ENCODE measurements at regions not wholly inside any gene's neighbourhood (a gene's known extent, or its start where the extent isn't known, plus 50 kb on each side); places are given as distances from the start of the nearest gene placed in this dataset.

GRCh38 chr10:78346721-78347120 lies 313.1 kb downstream of the RPS24 start:
- H3K4me3 ChIP-seq (ENCODE audit: low read depth, low read length), result no peak overlapping the region
- no peak for DNase-seq (ENCODE audit: low read depth)
- no peak for TF ChIP-seq CTCF (IDR thresholded peaks at IDR 0.05; ENCODE audit: insufficient read depth, low read depth, low read length)

DNA sequence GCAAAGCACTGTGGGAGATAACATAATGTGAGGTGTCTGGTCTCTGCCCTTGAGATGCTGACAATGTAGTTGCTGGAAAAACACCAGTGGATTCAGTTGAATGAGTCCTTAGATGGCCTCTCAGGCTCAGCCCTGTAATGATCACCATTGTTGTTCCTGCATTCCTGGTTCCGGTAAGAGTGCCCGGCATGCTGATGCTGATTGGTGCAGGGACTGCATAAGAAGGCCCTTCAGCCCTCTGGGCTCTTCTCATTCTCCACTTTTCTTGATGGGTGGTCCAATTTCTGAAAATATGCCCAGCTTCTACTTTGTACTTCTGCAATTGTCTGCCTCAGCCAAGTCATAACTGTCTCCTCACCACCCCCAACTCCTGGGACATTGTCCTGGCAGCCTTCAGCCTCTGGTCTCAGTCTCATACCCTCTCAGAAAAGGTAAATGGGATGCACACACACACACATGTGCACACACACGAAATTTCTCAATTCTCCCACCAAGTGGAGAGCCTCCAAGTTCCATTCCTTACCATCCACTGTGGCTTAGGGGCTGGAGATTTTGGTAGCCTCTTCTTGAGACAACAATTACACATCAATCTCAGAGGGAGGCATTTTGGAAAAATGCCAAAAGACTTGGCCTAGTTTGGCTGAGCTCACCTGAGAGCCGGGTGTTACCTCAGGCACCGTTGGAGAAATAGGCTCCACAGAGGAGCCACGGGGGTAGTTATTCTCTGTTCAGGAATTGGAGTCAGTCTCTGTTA lies 314.9 kb downstream of the RPS24 start:
- TF ChIP-seq CTCF (IDR thresholded peaks at IDR 0.05; ENCODE audit: insufficient read depth, low read depth, low read length), result no peak
- no peak for DNase-seq (ENCODE audit: low read depth)
- H3K4me3 ChIP-seq (ENCODE audit: low read depth, low read length), result no peak overlapping the region

DNA sequence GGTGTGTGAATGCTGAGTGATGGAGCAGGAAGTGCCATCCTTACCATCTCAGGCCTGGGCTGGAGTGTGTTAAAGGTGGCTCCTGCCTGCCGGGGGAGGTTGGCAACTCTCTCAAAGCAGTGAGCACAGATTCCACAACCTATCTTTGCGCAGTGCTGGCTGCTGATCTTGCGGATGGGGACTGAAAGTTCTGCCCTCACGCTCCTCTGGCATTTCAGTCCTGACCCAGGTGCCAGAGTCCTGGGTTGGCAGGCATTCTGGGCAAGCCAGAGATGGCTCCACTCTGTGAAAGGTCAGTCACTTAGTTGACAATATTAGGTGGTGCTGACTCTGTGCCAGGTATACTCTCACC lies 315.5 kb downstream of the RPS24 start:
- no peak for DNase-seq (ENCODE audit: low read depth)
- no peak overlapping the region for H3K4me3 ChIP-seq (ENCODE audit: low read depth, low read length)
- no peak for TF ChIP-seq CTCF (IDR thresholded peaks at IDR 0.05; ENCODE audit: insufficient read depth, low read depth, low read length)

DNA sequence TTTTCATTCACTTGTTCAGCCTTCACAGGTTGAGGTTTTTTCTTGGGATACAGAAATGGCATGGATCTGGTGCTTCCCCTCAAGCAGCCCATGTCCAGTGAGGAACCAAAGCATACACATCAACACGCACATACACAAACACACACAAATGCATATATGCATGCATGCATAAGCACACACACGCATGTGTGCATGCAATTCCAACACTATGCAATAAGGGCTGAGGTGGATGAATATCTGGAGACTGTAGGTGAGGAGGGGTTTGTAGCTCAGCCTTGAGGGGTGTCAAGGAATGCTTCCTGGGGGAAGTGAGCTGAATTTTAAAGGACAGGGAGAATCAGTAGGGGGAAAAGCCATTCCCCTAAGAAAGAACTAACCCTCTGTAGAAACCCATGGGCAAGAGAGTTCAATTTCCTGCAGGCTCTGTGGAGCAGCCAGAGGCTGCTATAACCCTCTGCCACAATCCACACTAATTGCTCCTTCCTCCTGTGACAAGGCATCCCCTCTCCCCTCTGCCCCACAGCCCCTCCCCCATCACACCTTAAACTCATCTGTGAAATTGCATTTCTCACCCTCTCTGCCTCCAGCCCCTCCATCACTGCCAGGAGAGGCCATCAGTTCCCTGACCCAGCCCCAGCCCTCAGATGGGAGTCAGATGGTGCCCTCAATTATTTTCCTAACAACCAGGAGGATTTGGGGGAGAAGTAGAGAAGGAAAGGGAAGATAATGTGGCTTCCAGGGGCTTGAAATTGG lies 316.4 kb downstream of the RPS24 start:
- no peak overlapping the region for H3K4me3 ChIP-seq (ENCODE audit: low read depth, low read length)
- no peak for DNase-seq (ENCODE audit: low read depth)
- TF ChIP-seq CTCF (IDR thresholded peaks at IDR 0.05; ENCODE audit: insufficient read depth, low read depth, low read length), result no peak

DNA sequence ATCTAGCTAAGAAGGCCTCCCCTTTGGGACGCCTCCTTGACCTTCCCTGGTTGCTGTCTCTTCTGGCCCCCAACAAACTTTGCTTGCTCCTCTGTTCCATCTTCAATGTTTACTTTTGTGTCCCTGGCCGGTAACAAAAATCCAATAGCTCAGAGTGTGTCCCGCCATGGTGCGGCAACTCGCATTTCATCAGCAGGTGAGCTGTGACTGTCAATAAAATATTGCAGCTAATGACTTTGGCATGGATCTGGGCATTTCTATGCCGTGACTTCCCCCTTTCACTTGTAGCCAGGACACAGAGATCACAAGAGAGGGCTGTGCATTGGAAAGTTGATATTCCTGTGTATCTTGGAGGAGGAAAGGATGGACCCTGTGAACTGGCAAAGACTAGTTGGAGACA lies 317.6 kb downstream of the RPS24 start:
- DNase-seq (ENCODE audit: low read depth), result no peak
- no peak overlapping the region for H3K4me3 ChIP-seq (ENCODE audit: low read depth, low read length)
- TF ChIP-seq CTCF (IDR thresholded peaks at IDR 0.05; ENCODE audit: insufficient read depth, low read depth, low read length), result no peak

GRCh38 chr10:78351809-78352208 lies 318.1 kb downstream of the RPS24 start:
- DNase-seq (ENCODE audit: low read depth), result no peak
- no peak for TF ChIP-seq CTCF (IDR thresholded peaks at IDR 0.05; ENCODE audit: insufficient read depth, low read depth, low read length)
- no peak overlapping the region for H3K4me3 ChIP-seq (ENCODE audit: low read depth, low read length)

Measured in fibroblast of villous mesenchyme (primary cell).